Esophagus squamous epithelium (tissue), 4 donors: ENCODE measurements at regions not wholly inside any gene's neighbourhood (a gene's known extent, or its start where the extent isn't known, plus 50 kb on each side); places are given as distances from the start of the nearest gene placed in this dataset.

Experiments used
- CTCF ChIP-seq, 6 experiments: fragments of 450-650 bp in 4 of 6; fragments of 200-600 bp in 2 of 6; sonication (generic) in 2 of 6; IDR thresholded peaks; one replicate each; pipeline ENCODE4 v1.5.1; 2016 to 2019; ENCODE audit warnings: antibody characterized with exemption in 6 of 6, mild to moderate bottlenecking in 4 of 6, moderate library complexity in 4 of 6
- POLR2A ChIP-seq, 4 donors: fragments of 450-650 bp; IDR thresholded peaks; one replicate each; pipeline ENCODE4 v1.6.1; 2017; ENCODE audit warnings: antibody characterized with exemption in 4 of 4, mild to moderate bottlenecking in 4 of 4, moderate library complexity in 3 of 4

- TF ChIP-seq CTCF (IDR thresholded peaks at IDR 0.05) (no peak), POLR2A (IDR thresholded peaks at IDR 0.05) (peak in 1 of 4 donors; percentile 6)
These were observed 221.3 kb downstream of the ARHGAP12 start for GRCh38 chr10:31707093-31708039.
